ENCODE measurements at regions not wholly inside any gene's neighbourhood (a gene's known extent, or its start where the extent isn't known, plus 50 kb on each side); places are given as distances from the start of the nearest gene placed in this dataset.

DNA sequence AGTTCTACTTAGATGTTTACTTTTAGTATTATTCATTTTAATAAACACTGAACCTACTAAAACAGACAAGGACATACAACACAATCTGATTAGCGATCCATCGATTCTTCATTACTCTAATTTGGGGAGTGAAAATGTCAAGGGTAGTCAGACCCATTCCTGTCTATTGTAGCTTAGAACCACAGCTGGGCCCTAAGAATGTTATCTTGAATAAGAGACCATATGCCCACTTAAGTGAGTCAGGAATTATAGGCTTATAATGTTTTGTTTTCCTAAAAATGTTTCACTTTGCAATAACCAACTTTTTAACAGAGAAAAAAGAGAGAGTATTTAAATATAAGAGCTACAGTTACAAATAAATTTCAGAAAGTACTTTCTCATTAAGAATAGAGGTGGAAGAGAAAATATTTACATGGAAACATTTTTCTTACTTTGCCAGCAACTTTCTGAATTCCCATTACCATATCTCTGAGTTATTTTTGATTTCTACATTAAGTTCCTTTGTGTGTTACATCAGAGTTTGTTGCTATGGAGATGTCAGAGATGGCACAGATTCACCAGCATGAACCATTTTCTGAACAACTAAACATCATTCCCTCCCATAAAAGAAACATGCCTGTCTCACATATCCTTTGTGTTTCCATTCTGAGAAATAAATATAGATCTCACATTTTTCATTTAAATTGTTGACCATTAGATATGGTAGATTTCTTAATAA, 75.4 kb upstream of the SLC13A1 start:
- TF ChIP-seq, protein P1, sequence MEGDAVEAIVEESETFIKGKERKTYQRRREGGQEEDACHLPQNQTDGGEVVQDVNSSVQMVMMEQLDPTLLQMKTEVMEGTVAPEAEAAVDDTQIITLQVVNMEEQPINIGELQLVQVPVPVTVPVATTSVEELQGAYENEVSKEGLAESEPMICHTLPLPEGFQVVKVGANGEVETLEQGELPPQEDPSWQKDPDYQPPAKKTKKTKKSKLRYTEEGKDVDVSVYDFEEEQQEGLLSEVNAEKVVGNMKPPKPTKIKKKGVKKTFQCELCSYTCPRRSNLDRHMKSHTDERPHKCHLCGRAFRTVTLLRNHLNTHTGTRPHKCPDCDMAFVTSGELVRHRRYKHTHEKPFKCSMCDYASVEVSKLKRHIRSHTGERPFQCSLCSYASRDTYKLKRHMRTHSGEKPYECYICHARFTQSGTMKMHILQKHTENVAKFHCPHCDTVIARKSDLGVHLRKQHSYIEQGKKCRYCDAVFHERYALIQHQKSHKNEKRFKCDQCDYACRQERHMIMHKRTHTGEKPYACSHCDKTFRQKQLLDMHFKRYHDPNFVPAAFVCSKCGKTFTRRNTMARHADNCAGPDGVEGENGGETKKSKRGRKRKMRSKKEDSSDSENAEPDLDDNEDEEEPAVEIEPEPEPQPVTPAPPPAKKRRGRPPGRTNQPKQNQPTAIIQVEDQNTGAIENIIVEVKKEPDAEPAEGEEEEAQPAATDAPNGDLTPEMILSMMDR (IDR thresholded peaks at IDR 0.05; ENCODE audit: low read depth, low read length, poor library complexity, severe bottlenecking), result no peak
- no peak for TF ChIP-seq EZH2phosphoT487 (IDR thresholded peaks at IDR 0.05; ENCODE audit: borderline replicate concordance, low read length)

Measured in DOHH2 (cell line).